ENCODE measurements at regions not wholly inside any gene's neighbourhood (a gene's known extent, or its start where the extent isn't known, plus 50 kb on each side); places are given as distances from the start of the nearest gene placed in this dataset.

DNA sequence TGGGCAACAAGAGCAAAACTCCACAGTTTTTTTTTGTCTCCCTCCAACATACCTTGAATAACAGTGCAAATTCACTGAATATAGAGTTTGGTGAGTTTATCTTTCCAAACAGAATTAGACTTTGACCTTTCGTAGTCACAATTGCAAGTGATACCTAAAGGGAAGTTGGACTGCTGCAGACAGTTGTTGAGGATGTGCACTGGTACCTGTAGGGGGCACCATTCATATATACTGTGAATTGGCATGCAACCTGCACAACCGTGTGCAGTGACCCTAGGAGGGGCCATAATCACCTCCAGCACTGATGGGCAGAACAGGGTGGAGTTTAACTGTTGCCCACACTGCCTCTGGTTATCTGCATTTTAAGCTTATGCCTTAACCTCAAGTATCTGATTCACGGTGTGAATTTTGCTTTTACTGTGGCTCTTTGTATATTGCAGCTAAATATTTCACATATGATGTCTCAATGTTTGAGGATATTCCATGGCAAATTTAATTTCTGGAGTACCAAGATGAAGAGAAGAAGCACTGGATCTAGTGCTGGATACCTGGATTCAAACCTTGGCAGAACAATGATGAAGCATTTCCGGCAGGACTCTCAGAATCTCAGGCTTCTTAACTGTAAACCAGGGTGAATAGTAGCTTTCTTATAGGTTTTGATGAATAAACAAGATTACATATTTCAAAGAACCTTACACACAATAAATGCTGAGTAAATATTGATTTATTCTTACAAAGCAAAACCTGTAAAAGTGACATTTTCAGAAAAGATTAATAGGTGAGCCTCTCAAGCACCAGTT is 144.3 kb downstream of the ACTBL2 start:
- DNase-seq (ENCODE audit: low spot score) = no peak
- Mint-ChIP-seq H3K36me3 (ENCODE audit: low read depth) (no peaks in the 10 kb centered on the region), H3K4me1 (ENCODE audit: low read depth) (peaks cover 3% of the 10 kb centered on the region), H3K27ac (ENCODE audit: unreplicated experiment) (no peak overlapping the region), H3K27me3 (ENCODE audit: low read depth) (no peaks in the 10 kb centered on the region), H3K4me3 (ENCODE audit: unreplicated experiment) (no peak overlapping the region), H3K9me3 (ENCODE audit: low read depth) (no peaks in the 10 kb centered on the region)
- TF ChIP-seq, protein P1, sequence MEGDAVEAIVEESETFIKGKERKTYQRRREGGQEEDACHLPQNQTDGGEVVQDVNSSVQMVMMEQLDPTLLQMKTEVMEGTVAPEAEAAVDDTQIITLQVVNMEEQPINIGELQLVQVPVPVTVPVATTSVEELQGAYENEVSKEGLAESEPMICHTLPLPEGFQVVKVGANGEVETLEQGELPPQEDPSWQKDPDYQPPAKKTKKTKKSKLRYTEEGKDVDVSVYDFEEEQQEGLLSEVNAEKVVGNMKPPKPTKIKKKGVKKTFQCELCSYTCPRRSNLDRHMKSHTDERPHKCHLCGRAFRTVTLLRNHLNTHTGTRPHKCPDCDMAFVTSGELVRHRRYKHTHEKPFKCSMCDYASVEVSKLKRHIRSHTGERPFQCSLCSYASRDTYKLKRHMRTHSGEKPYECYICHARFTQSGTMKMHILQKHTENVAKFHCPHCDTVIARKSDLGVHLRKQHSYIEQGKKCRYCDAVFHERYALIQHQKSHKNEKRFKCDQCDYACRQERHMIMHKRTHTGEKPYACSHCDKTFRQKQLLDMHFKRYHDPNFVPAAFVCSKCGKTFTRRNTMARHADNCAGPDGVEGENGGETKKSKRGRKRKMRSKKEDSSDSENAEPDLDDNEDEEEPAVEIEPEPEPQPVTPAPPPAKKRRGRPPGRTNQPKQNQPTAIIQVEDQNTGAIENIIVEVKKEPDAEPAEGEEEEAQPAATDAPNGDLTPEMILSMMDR (IDR thresholded peaks at IDR 0.05) = peak; percentile 69

DNA sequence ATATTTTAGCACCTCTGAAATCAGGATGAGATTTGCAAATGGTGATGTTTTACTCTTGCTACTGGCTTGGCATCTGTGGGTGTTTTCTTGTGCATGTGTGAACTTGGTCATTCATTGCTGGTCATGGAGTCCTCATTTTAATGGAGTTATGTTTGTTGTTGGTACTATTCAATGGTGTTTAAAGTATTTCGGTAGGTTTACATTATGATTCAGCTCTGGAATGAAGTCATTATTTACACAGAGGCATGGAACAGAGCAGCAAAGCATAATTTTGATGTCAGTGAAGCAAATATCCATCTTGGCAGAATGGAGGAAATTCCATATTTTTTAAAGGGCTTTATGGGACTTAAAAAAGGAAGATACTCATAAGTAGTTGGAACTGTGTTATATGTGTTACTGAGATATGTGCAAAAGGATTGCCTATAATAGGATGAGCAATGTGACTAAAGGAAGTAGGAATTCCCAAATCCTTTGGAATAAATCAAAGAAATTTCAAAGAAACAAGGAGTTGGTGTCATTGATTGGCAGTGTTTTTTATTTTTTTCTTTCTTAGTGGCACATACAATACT is 147.4 kb downstream of the ACTBL2 start:
- Mint-ChIP-seq H3K4me1 (ENCODE audit: low read depth) (peaks cover 11% of the 10 kb centered on the region), H3K27me3 (ENCODE audit: low read depth) (no peaks in the 10 kb centered on the region), H3K9me3 (ENCODE audit: low read depth) (no peaks in the 10 kb centered on the region), H3K36me3 (ENCODE audit: low read depth) (no peaks in the 10 kb centered on the region), H3K27ac (ENCODE audit: unreplicated experiment) (no peak overlapping the region), H3K4me3 (ENCODE audit: unreplicated experiment) (no peak overlapping the region)
- no peak for DNase-seq (ENCODE audit: low spot score)
- TF ChIP-seq, protein P1 (IDR thresholded peaks at IDR 0.05) = no peak

DNA sequence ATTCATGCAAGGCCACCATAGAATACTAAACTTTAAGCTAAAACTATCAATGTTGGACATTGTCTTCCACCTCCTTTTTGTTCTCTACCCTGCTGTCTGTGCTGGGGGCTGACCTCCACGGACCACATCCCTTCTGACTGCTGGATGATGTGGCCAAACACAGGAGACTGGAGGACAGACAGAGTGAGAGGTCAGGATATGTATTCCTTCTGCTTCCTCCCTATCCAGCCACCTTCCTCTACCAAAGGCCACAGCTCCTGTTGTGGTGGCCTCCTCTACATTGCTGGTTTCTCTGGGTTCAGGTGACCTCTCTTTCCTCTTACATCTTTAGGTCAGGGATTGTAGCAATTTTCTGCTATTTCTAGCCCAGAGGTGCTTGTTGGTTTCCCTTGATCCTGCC is 148.1 kb downstream of the ACTBL2 start:
- H3K4me1 Mint-ChIP-seq (ENCODE audit: low read depth) = peaks cover 11% of the 10 kb centered on the region
- TF ChIP-seq, protein P1 (IDR thresholded peaks at IDR 0.05) = no peak
- H3K9me3 Mint-ChIP-seq (ENCODE audit: low read depth) = no peaks in the 10 kb centered on the region
- H3K4me3 Mint-ChIP-seq (ENCODE audit: unreplicated experiment) = no peak overlapping the region
- H3K36me3 Mint-ChIP-seq (ENCODE audit: low read depth) = no peaks in the 10 kb centered on the region
- no peaks in the 10 kb centered on the region for H3K27me3 Mint-ChIP-seq (ENCODE audit: low read depth)
- H3K27ac Mint-ChIP-seq (ENCODE audit: unreplicated experiment) = no peak overlapping the region
- DNase-seq (ENCODE audit: low spot score) = no peak

DNA sequence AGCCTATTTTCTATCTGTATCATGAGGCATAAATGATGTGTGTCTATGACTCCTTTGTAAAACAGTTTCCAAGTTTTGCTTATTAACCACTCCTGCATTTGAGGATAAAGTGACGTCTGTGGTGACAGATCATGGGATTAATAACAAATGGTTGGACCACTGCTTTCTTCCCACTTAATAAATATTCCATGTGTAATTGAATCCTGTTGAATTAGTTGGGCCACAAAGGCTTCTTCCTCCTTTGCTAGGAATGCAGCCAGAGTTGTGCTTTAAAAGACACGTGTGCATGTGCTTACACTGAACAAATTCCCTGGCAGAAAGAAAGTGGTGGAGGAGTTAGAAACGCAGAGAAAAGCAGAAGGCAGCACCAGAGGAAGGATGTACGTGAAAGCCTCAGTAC is 150.2 kb downstream of the ACTBL2 start:
- H3K27me3 Mint-ChIP-seq (ENCODE audit: low read depth) = no peaks in the 10 kb centered on the region

DNA sequence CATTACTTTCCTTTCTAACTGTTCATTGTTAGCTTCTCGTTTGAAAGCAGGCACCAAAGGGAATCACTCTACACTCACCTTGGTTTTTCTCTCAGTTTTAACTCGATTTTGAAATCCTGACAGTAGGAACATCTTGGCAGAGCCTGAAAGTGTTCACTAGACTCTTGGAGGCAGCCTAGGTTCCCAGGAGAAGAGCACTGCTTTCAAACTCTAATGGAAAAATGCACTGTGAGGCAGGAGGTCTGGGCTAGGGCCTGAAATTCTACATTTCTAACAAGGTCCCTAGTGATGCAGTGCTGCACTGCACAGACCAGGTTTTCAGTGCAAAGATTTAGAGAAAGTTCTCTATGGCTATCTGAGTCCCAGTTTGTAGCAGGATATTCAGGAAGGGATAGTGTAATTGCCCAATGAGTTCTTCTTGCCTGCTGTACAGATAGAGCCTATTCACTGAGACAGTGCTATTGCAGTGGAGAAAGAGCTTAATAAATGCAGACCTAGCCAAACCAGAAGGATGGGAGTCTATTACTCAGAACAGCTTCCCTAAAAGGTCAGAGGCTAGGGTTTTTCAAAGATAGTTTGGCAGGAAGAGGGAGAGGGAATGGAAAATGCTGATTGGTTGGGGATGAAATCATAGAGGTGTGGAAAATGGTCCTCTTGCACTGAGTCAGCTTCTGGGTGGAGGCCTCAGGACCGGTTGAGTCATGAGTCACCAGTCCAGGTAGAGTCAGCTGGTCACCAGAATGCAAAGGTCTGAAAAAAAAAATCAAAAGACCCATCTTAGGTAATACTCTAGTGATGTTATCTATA is 153.9 kb downstream of the GPBP1 start:
- H3K4me1 Mint-ChIP-seq (ENCODE audit: low read depth) = peaks cover 15% of the 10 kb centered on the region
- H3K27ac Mint-ChIP-seq (ENCODE audit: unreplicated experiment) = no peak overlapping the region

More for the DNA sequence above, 150.2 kb downstream of the ACTBL2 start:
- Mint-ChIP-seq H3K9me3 (ENCODE audit: low read depth) (no peaks in the 10 kb centered on the region), H3K4me3 (ENCODE audit: unreplicated experiment) (no peak overlapping the region), H3K27ac (ENCODE audit: unreplicated experiment) (no peak overlapping the region), H3K4me1 (ENCODE audit: low read depth) (peaks cover 11% of the 10 kb centered on the region), H3K36me3 (ENCODE audit: low read depth) (no peaks in the 10 kb centered on the region)
- TF ChIP-seq, protein P1 (IDR thresholded peaks at IDR 0.05) = no peak
- DNase-seq (ENCODE audit: low spot score) = no peak

More for the DNA sequence above, 153.9 kb downstream of the GPBP1 start:
- Mint-ChIP-seq H3K4me3 (ENCODE audit: unreplicated experiment) (no peak overlapping the region), H3K36me3 (ENCODE audit: low read depth) (no peaks in the 10 kb centered on the region), H3K9me3 (ENCODE audit: low read depth) (no peaks in the 10 kb centered on the region), H3K27me3 (ENCODE audit: low read depth) (no peaks in the 10 kb centered on the region)
- TF ChIP-seq, protein P1 (IDR thresholded peaks at IDR 0.05) = no peak
- no peak for DNase-seq (ENCODE audit: low spot score)

Measured in chondrocyte (in vitro differentiated cells).